ENCODE measurements at regions not wholly inside any gene's neighbourhood (a gene's known extent, or its start where the extent isn't known, plus 50 kb on each side); places are given as distances from the start of the nearest gene placed in this dataset.

DNA sequence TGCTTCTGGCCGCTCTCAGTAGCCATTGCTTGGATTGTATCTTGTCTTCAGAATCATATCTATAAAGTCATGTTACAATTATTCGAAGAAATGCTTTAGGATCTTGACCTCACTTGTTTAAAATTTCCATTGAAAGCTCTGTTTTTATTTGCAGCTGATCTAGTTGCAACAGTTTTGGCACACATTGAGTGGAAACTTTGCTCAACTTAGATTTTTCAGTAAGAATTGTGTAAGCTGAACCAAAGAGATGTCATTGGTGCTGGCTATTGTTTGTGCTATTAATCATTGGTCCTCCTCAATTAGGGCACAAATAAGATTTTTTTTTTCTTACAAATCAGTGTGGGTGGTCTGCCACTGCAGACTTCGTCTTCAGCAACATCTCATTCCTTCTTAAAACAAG is 649.2 kb downstream of the MMUT start:
- H3K36me3 ChIP-seq (ENCODE audit: low read depth, low read length): no peaks in the 10 kb centered on the region
- H3K27me3 ChIP-seq (ENCODE audit: low read length): no peaks in the 10 kb centered on the region
- ATAC-seq: no peak
- H3K4me3 ChIP-seq (ENCODE audit: low read length): no peak overlapping the region
- no peak overlapping the region for H3K9ac ChIP-seq (ENCODE audit: low read length)
- no peaks in the 10 kb centered on the region for H3K4me1 ChIP-seq (ENCODE audit: insufficient read depth, low read length)
- H2AFZ ChIP-seq (ENCODE audit: low read length): no peak overlapping the region
- TF ChIP-seq EZH2phosphoT487 (IDR thresholded peaks at IDR 0.05; ENCODE audit: borderline replicate concordance, low read length) (no peak), EZH2 (IDR thresholded peaks at IDR 0.05; ENCODE audit: low read length, unreplicated experiment) (no peak), CTCF (conservative IDR thresholded peaks at IDR 0.05; ENCODE audit: low read depth, low read length) (no peak)
- no TSS peak for BruUV-seq (replicated peaks)
- DNase-seq: no peak
- CTCF ChIA-PET: no interaction called here
- H3F3A ChIP-seq (ENCODE audit: low read length, unreplicated experiment): no peaks in the 10 kb centered on the region
- H3K79me2 ChIP-seq (ENCODE audit: low read length): no peaks in the 10 kb centered on the region
- no peak overlapping the region for H3K4me2 ChIP-seq (ENCODE audit: low read length)
- H3K9me2 ChIP-seq (replicated peaks; ENCODE audit: low read length): no peaks in the 10 kb centered on the region
- H3K9me3 ChIP-seq (ENCODE audit: low read length): no peaks in the 10 kb centered on the region
- POLR2A ChIA-PET (ENCODE audit: unreplicated experiment): no interaction called here
- no peaks in the 10 kb centered on the region for H4K20me1 ChIP-seq (ENCODE audit: low read length)
- no peak overlapping the region for H3K27ac ChIP-seq (ENCODE audit: low read length)
- intact Hi-C loops (cut with micrococcal nuclease): no loop called here

DNA sequence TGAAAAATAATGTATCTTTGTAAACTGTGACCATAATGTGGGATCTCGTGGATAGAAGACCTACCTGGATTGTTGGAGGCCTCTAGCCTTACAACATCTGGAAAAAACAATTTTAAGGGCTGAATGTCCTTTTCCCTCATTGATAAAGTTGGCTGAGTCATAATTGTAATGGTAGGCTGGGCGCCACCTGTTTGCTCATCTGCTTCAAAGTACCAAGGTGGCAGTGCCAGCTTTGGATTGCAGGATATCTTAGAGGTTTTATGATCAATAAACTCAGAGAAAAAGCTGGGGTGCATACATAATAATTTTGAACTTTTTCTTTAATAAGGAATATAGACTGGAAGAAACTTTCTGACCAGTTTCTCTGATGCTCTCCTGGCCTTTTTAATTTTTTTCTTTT is 653.4 kb downstream of the MMUT start:
- BruUV-seq (replicated peaks): no TSS peak
- Histone ChIP-seq H3K4me1 (ENCODE audit: insufficient read depth, low read length) (no peaks in the 10 kb centered on the region), H3K36me3 (ENCODE audit: low read depth, low read length) (no peaks in the 10 kb centered on the region), H3K9me3 (ENCODE audit: low read length) (no peaks in the 10 kb centered on the region), H3K4me2 (ENCODE audit: low read length) (no peak overlapping the region), H3K27ac (ENCODE audit: low read length) (no peak overlapping the region), H3F3A (ENCODE audit: low read length, unreplicated experiment) (no peaks in the 10 kb centered on the region), H4K20me1 (ENCODE audit: low read length) (no peaks in the 10 kb centered on the region), H3K9me2 (replicated peaks; ENCODE audit: low read length) (no peaks in the 10 kb centered on the region), H3K27me3 (ENCODE audit: low read length) (no peaks in the 10 kb centered on the region), H2AFZ (ENCODE audit: low read length) (no peak overlapping the region), H3K4me3 (ENCODE audit: low read length) (no peak overlapping the region), H3K79me2 (ENCODE audit: low read length) (no peaks in the 10 kb centered on the region), H3K9ac (ENCODE audit: low read length) (no peak overlapping the region)
- CTCF ChIA-PET: no interaction called here
- TF ChIP-seq EZH2 (IDR thresholded peaks at IDR 0.05; ENCODE audit: low read length, unreplicated experiment) (no peak), EZH2phosphoT487 (IDR thresholded peaks at IDR 0.05; ENCODE audit: borderline replicate concordance, low read length) (no peak), CTCF (conservative IDR thresholded peaks at IDR 0.05; ENCODE audit: low read depth, low read length) (no peak)
- DNase-seq: no peak
- POLR2A ChIA-PET (ENCODE audit: unreplicated experiment): no interaction called here
- no peak for ATAC-seq
- intact Hi-C loops (cut with micrococcal nuclease): no loop called here

DNA sequence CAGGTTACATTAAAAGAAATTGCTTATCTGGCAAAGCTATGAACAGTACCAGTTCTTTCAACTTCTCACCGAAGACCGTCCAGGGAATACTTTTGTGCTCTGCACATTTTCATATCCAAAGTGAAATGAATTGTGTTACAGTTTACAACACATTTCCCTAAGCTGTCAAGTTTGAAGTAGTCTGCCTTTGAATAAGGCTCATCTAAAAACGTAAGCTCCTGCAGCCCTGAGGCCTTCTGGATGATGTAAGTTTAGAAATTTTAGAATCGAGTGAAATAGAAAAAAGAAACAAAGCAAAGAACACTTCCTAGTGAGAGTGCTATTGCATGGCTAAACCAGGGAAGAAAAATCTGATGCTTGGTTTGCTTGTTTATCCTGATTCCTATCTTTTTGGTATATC is 653.8 kb downstream of the MMUT start:
- Histone ChIP-seq H3K9ac (ENCODE audit: low read length) (no peak overlapping the region), H3K9me2 (replicated peaks; ENCODE audit: low read length) (no peaks in the 10 kb centered on the region), H3K36me3 (ENCODE audit: low read depth, low read length) (no peaks in the 10 kb centered on the region), H3K4me3 (ENCODE audit: low read length) (no peak overlapping the region), H3K27ac (ENCODE audit: low read length) (no peak overlapping the region), H3K27me3 (ENCODE audit: low read length) (no peaks in the 10 kb centered on the region), H3K4me2 (ENCODE audit: low read length) (no peak overlapping the region), H3K79me2 (ENCODE audit: low read length) (no peaks in the 10 kb centered on the region), H2AFZ (ENCODE audit: low read length) (no peak overlapping the region), H3F3A (ENCODE audit: low read length, unreplicated experiment) (no peaks in the 10 kb centered on the region), H4K20me1 (ENCODE audit: low read length) (no peaks in the 10 kb centered on the region), H3K4me1 (ENCODE audit: insufficient read depth, low read length) (no peaks in the 10 kb centered on the region), H3K9me3 (ENCODE audit: low read length) (no peaks in the 10 kb centered on the region)
- ATAC-seq (no peak), DNase-seq (no peak)
- BruUV-seq (replicated peaks): no TSS peak
- intact Hi-C loops (cut with micrococcal nuclease): no loop called here
- ChIA-PET POLR2A (ENCODE audit: unreplicated experiment) (no interaction called here), CTCF (no interaction called here)
- no peak for TF ChIP-seq EZH2 (IDR thresholded peaks at IDR 0.05; ENCODE audit: low read length, unreplicated experiment)
- TF ChIP-seq EZH2phosphoT487 (IDR thresholded peaks at IDR 0.05; ENCODE audit: borderline replicate concordance, low read length): no peak
- TF ChIP-seq CTCF (conservative IDR thresholded peaks at IDR 0.05; ENCODE audit: low read depth, low read length): no peak

Measured in PC-3 (cell line).